HCT116 (cell line): ENCODE measurements at regions not wholly inside any gene's neighbourhood (a gene's known extent, or its start where the extent isn't known, plus 50 kb on each side); places are given as distances from the start of the nearest gene placed in this dataset.

Experiments
- ATAC-seq: fragments of 200-7000 bp; cut with Tn5 transposase; 2 replicates; pipeline ENCODE4 v1.9.1; 2020; ENCODE audit warnings: mild to moderate bottlenecking, moderate library complexity
- BruUV-seq: library from RNA; stranded (reverse); fragments of 400-500 nt; replicated peaks from 2 replicates; lab custom pipeline; 2021; lab: Mats Ljungman, UMichigan
- CTCF ChIA-PET: fragments of 300-600 bp; sonication (Branson Sonifier 250); formaldehyde crosslinking; loops from one replicate; lab custom pipeline; 2021; ENCODE audit warnings: antibody characterized with exemption; lab: Charles Lee
- POLR2A ChIA-PET: fragments of 300-600, 350-600 bp; sonication (Branson Sonifier 250); formaldehyde crosslinking; loops from one replicate; lab custom pipeline; 2021; ENCODE audit warnings: antibody characterized with exemption; lab: Charles Lee
- RAD21 ChIA-PET, 2 experiments: fragments of 300-600 bp; sonication (Branson Sonifier 250); formaldehyde crosslinking; loops; one replicate each; lab custom pipeline; 2023; ENCODE audit warnings: low total read pairs in 2 of 2; ENCODE audit not compliant: uncharacterized antibody in 2 of 2, unreplicated experiment in 2 of 2, low non-redundant PET in 1 of 2; lab: Charles Lee
- DNase-seq: peaks from one replicate; pipeline ENCODE4 v3.0.0-alpha.2; 2010; ENCODE audit warnings: low read depth, low spot score
- H2AFZ ChIP-seq: fragments of 200-600 bp; shearing (Covaris generic), sonication (generic); 2 replicates; pipeline ENCODE4 v1.6.1; 2017; ENCODE audit warnings: low read depth, mixed run types, mixed read lengths, antibody characterized with exemption, low read length; ENCODE audit not compliant: poor library complexity, severe bottlenecking
- H3K27ac ChIP-seq: 2 replicates; pipeline ENCODE4 v1.5.1; 2012; ENCODE audit warnings: low read depth, low read length
- H3K27me3 ChIP-seq: fragments of 200-600 bp; sonication (generic); 2 replicates; pipeline ENCODE4 v1.6.1; 2016; ENCODE audit warnings: mixed run types, low read length, mixed read lengths; ENCODE audit not compliant: insufficient read depth
- H3K36me3 ChIP-seq, 2 experiments: fragments of 200-500 bp in 1 of 2; fragments of 200-600 bp in 1 of 2; sonication (Bioruptor generic) in 1 of 2; sonication (generic) in 1 of 2; 2 replicates each; pipeline versions ENCODE4 v1.5.1 to v1.6.1; 2014 to 2016; ENCODE audit warnings: low read length in 2 of 2, inconsistent platforms in 1 of 2, mixed read lengths in 1 of 2, mixed run types in 1 of 2; ENCODE audit not compliant: insufficient read depth in 2 of 2, control insufficient read depth in 1 of 2
- H3K4me1 ChIP-seq, 2 experiments: fragments of 200-600 bp in 1 of 2; sonication (generic) in 1 of 2; 2 replicates each; pipeline versions ENCODE4 v1.5.1 to v1.6.1; 2012 to 2017; ENCODE audit warnings: low read length in 2 of 2, inconsistent platforms in 1 of 2, mild to moderate bottlenecking in 1 of 2, mixed read lengths in 1 of 2, mixed run types in 1 of 2, moderate library complexity in 1 of 2; ENCODE audit not compliant: insufficient read depth in 2 of 2, control insufficient read depth in 1 of 2
- H3K4me2 ChIP-seq: fragments of 200-600 bp; sonication (generic); 2 replicates; pipeline ENCODE4 v1.6.1; 2017; ENCODE audit warnings: mixed run types, low read length, mixed read lengths
- H3K4me3 ChIP-seq, 2 experiments: fragments of 200-600 bp in 1 of 2; sonication (generic) in 1 of 2; replicated peaks in 1 of 2; 2 replicates each; pipeline ENCODE4 v1.5.1; 2011 to 2016; ENCODE audit warnings: low read length in 2 of 2, control low read depth in 1 of 2, low read depth in 1 of 2, mild to moderate bottlenecking in 1 of 2, mixed read lengths in 1 of 2, mixed run types in 1 of 2
- H3K79me2 ChIP-seq: fragments of 200-600 bp; sonication (generic); 2 replicates; pipeline ENCODE4 v1.6.1; 2017; ENCODE audit warnings: mild to moderate bottlenecking, mixed run types, low read length, moderate library complexity, mixed read lengths; ENCODE audit not compliant: insufficient read depth
- H3K9ac ChIP-seq: fragments of 200-600 bp; sonication (generic); 2 replicates; pipeline ENCODE4 v1.6.1; 2016; ENCODE audit warnings: low read length, mixed read lengths
- H3K9me2 ChIP-seq: fragments of 200-600 bp; sonication (generic), shearing (Covaris generic); 2 replicates; pipeline ENCODE4 v1.6.1; 2017; ENCODE audit warnings: mixed run types, mild to moderate bottlenecking, moderate library complexity; ENCODE audit not compliant: insufficient read depth
- H3K9me3 ChIP-seq, 2 experiments: fragments of 200-500 bp in 1 of 2; fragments of 200-600 bp in 1 of 2; sonication (Bioruptor generic) in 1 of 2; sonication (generic) in 1 of 2; 2 replicates each; pipeline ENCODE4 v1.6.1; 2014 to 2017; ENCODE audit warnings: low read length in 2 of 2, mixed read lengths in 2 of 2, inconsistent platforms in 1 of 2, low read depth in 1 of 2, mild to moderate bottlenecking in 1 of 2, mixed run types in 1 of 2, moderate library complexity in 1 of 2; ENCODE audit not compliant: control insufficient read depth in 1 of 2, insufficient read depth in 1 of 2
- H4K20me1 ChIP-seq: fragments of 200-600 bp; sonication (generic), shearing (Covaris generic); 2 replicates; pipeline ENCODE4 v1.6.1; 2017; ENCODE audit warnings: mixed run types, mild to moderate bottlenecking, moderate library complexity; ENCODE audit not compliant: insufficient read depth
- CBX3 ChIP-seq: IDR thresholded peaks from 2 replicates; pipeline ENCODE4 v1.6.1; 2012; ENCODE audit warnings: low read depth
- CEBPB ChIP-seq: IDR thresholded peaks from 2 replicates; pipeline ENCODE4 v1.6.1; 2012; ENCODE audit warnings: low read depth
- EGR1 ChIP-seq: IDR thresholded peaks from 2 replicates; pipeline ENCODE4 v1.6.1; 2012; ENCODE audit warnings: low read depth
- ELF1 ChIP-seq: IDR thresholded peaks from 2 replicates; pipeline ENCODE4 v1.6.1; 2012; ENCODE audit warnings: low read depth, borderline replicate concordance
- EZH2 ChIP-seq: fragments of 200-600 bp; sonication (generic); IDR thresholded peaks from 2 replicates; pipeline ENCODE4 v1.6.1; 2017; ENCODE audit warnings: antibody characterized with exemption, mixed run types
- EZH2phosphoT487 ChIP-seq: fragments of 200-600 bp; IDR thresholded peaks from 2 replicates; pipeline ENCODE4 v1.6.1; 2018; ENCODE audit warnings: antibody characterized with exemption, borderline replicate concordance
- JUND ChIP-seq: IDR thresholded peaks from 2 replicates; pipeline ENCODE4 v1.6.1; 2012
- POLR2A ChIP-seq: IDR thresholded peaks from 2 replicates; pipeline ENCODE4 v1.7.0; 2011; ENCODE audit warnings: borderline replicate concordance; ENCODE audit not compliant: insufficient read depth, insufficient read length; ENCODE audit errors: extremely low read depth
- POLR2AphosphoS5 ChIP-seq: IDR thresholded peaks from 2 replicates; pipeline ENCODE4 v1.6.1; 2011; ENCODE audit warnings: mild to moderate bottlenecking, low read depth, low read length, moderate library complexity
- RAD21 ChIP-seq: IDR thresholded peaks from 2 replicates; pipeline ENCODE4 v1.6.1; 2012; ENCODE audit warnings: low read depth, mild to moderate bottlenecking
- SIN3A ChIP-seq: IDR thresholded peaks from 2 replicates; pipeline ENCODE4 v1.6.1; 2012; ENCODE audit warnings: low read depth
- SP1 ChIP-seq: IDR thresholded peaks from 2 replicates; pipeline ENCODE4 v1.6.1; 2012; ENCODE audit warnings: low read depth
- SRF ChIP-seq: IDR thresholded peaks from 2 replicates; pipeline ENCODE4 v1.6.1; 2012; ENCODE audit warnings: low read depth
- YY1 ChIP-seq: IDR thresholded peaks from 2 replicates; pipeline ENCODE4 v1.6.1; 2011; ENCODE audit warnings: low read length, low read depth, moderate library complexity, mild to moderate bottlenecking; ENCODE audit not compliant: insufficient replicate concordance; ENCODE audit errors: extremely low read depth
- ZNF274 ChIP-seq: fragments of 200-500 bp; sonication (Bioruptor generic); IDR thresholded peaks from 2 replicates; pipeline ENCODE4 v1.6.1; 2014; ENCODE audit warnings: mild to moderate bottlenecking, low read depth, low read length, inconsistent platforms
- intact Hi-C: fragments of 100-400 bp; cut with micrococcal nuclease; formaldehyde crosslinking; loops from 2 replicates; pipeline ENCODE4 v1.10.0; 2022
- TF ChIP-seq, protein P1 (sequence below), 3 experiments: fragments of 200-600 bp in 1 of 3; sonication (generic) in 1 of 3; IDR thresholded peaks in 2 of 3; conservative IDR thresholded peaks in 1 of 3; 2 replicates each; pipeline ENCODE4 v1.5.1; 2012 to 2017; ENCODE audit warnings: low read depth in 2 of 3, low read length in 2 of 3, antibody characterized with exemption in 1 of 3, borderline replicate concordance in 1 of 3, control low read depth in 1 of 3, mild to moderate bottlenecking in 1 of 3, mixed read lengths in 1 of 3, mixed run types in 1 of 3, moderate library complexity in 1 of 3; ENCODE audit not compliant: insufficient read depth in 1 of 3
- TF ChIP-seq, protein P2 (sequence below): IDR thresholded peaks from 2 replicates; pipeline ENCODE4 v1.6.1; 2012
- TF ChIP-seq, protein P3 (sequence below): IDR thresholded peaks from 2 replicates; pipeline ENCODE4 v1.6.1; 2012; ENCODE audit warnings: low read depth
- TF ChIP-seq, protein P4 (sequence below): IDR thresholded peaks from 2 replicates; pipeline ENCODE4 v1.6.1; 2011; ENCODE audit warnings: mild to moderate bottlenecking, low read length, moderate library complexity; ENCODE audit not compliant: insufficient replicate concordance; ENCODE audit errors: extremely low read depth
- TF ChIP-seq, protein P5 (sequence below): IDR thresholded peaks from 2 replicates; pipeline ENCODE4 v1.6.1; 2012

DNA sequence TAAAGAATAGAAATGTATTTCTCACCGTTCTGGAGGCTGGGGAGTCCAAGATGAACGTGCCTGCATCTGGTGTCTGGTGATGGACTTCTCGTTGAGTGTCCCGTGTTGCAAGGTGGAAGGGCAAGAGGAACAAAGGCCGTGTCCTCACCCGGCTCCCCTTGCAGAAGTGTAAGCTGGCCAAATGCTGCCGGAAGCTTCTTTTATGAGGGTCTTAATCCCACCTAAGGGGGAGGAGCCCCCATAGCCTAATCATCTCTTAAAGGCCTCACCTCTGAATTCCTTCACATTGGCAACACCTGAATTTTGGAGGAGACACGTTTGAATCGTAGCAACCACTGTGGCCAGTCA, 99.1 kb upstream of the DAP start:
- no peaks in the 10 kb centered on the region for H3K79me2 ChIP-seq
- no peak overlapping the region for H3K4me3 ChIP-seq
- H2AFZ ChIP-seq = no peak overlapping the region
- H3K9me3 ChIP-seq = no peaks in the 10 kb centered on the region
- H3K27ac ChIP-seq = no peak overlapping the region
- no peak overlapping the region for H3K4me2 ChIP-seq
- DNase-seq (no peak), ATAC-seq (no peak)
- peaks cover 20% of the 10 kb centered on the region for H3K27me3 ChIP-seq
- RAD21 ChIA-PET = interaction anchor here in 1 of 2 experiments (0.6 kb wide), 1 partner anchor 331 kb away, joined by 3 read pairs; no protein-coding TSS in a partner anchor
- H3K4me1 ChIP-seq = no peaks in the 10 kb centered on the region
- intact Hi-C loops = loop anchor here (5.0 to 10.0 kb wide), 3 partner anchors 163 to 1162 kb away; no protein-coding TSS in a partner anchor
- TF ChIP-seq ELF1 (no peak), SRF (no peak), YY1 (no peak), CEBPB (no peak), EGR1 (no peak), EZH2phosphoT487 (no peak), ZNF274 (no peak), POLR2AphosphoS5 (no peak), EZH2 (no peak), SP1 (no peak), CBX3 (no peak), SIN3A (no peak), JUND (no peak), RAD21 (no peak), POLR2A (no peak)
- TF ChIP-seq, protein P1, sequence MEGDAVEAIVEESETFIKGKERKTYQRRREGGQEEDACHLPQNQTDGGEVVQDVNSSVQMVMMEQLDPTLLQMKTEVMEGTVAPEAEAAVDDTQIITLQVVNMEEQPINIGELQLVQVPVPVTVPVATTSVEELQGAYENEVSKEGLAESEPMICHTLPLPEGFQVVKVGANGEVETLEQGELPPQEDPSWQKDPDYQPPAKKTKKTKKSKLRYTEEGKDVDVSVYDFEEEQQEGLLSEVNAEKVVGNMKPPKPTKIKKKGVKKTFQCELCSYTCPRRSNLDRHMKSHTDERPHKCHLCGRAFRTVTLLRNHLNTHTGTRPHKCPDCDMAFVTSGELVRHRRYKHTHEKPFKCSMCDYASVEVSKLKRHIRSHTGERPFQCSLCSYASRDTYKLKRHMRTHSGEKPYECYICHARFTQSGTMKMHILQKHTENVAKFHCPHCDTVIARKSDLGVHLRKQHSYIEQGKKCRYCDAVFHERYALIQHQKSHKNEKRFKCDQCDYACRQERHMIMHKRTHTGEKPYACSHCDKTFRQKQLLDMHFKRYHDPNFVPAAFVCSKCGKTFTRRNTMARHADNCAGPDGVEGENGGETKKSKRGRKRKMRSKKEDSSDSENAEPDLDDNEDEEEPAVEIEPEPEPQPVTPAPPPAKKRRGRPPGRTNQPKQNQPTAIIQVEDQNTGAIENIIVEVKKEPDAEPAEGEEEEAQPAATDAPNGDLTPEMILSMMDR (IDR thresholded peaks at IDR 0.05 in 2 of 3, conservative IDR thresholded peaks at IDR 0.05 in 1 of 3; ENCODE audit: borderline replicate concordance in 1 of 3, insufficient read depth in 1 of 3, low read depth in 2 of 3, low read length in 2 of 3) = no peak
- TF ChIP-seq, protein P2, sequence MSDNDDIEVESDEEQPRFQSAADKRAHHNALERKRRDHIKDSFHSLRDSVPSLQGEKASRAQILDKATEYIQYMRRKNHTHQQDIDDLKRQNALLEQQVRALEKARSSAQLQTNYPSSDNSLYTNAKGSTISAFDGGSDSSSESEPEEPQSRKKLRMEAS = no peak
- TF ChIP-seq, protein P3, sequence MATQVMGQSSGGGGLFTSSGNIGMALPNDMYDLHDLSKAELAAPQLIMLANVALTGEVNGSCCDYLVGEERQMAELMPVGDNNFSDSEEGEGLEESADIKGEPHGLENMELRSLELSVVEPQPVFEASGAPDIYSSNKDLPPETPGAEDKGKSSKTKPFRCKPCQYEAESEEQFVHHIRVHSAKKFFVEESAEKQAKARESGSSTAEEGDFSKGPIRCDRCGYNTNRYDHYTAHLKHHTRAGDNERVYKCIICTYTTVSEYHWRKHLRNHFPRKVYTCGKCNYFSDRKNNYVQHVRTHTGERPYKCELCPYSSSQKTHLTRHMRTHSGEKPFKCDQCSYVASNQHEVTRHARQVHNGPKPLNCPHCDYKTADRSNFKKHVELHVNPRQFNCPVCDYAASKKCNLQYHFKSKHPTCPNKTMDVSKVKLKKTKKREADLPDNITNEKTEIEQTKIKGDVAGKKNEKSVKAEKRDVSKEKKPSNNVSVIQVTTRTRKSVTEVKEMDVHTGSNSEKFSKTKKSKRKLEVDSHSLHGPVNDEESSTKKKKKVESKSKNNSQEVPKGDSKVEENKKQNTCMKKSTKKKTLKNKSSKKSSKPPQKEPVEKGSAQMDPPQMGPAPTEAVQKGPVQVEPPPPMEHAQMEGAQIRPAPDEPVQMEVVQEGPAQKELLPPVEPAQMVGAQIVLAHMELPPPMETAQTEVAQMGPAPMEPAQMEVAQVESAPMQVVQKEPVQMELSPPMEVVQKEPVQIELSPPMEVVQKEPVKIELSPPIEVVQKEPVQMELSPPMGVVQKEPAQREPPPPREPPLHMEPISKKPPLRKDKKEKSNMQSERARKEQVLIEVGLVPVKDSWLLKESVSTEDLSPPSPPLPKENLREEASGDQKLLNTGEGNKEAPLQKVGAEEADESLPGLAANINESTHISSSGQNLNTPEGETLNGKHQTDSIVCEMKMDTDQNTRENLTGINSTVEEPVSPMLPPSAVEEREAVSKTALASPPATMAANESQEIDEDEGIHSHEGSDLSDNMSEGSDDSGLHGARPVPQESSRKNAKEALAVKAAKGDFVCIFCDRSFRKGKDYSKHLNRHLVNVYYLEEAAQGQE = no peak
- TF ChIP-seq, protein P4, sequence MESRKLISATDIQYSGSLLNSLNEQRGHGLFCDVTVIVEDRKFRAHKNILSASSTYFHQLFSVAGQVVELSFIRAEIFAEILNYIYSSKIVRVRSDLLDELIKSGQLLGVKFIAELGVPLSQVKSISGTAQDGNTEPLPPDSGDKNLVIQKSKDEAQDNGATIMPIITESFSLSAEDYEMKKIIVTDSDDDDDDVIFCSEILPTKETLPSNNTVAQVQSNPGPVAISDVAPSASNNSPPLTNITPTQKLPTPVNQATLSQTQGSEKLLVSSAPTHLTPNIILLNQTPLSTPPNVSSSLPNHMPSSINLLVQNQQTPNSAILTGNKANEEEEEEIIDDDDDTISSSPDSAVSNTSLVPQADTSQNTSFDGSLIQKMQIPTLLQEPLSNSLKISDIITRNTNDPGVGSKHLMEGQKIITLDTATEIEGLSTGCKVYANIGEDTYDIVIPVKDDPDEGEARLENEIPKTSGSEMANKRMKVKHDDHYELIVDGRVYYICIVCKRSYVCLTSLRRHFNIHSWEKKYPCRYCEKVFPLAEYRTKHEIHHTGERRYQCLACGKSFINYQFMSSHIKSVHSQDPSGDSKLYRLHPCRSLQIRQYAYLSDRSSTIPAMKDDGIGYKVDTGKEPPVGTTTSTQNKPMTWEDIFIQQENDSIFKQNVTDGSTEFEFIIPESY = no peak
- TF ChIP-seq, protein P5, sequence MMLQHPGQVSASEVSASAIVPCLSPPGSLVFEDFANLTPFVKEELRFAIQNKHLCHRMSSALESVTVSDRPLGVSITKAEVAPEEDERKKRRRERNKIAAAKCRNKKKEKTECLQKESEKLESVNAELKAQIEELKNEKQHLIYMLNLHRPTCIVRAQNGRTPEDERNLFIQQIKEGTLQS = no peak
- no peaks in the 10 kb centered on the region for H4K20me1 ChIP-seq
- no TSS peak for BruUV-seq
- H3K9ac ChIP-seq = no peak overlapping the region
- POLR2A ChIA-PET = no interaction called here
- H3K36me3 ChIP-seq = no peaks in the 10 kb centered on the region
- CTCF ChIA-PET = no interaction called here
- no peaks in the 10 kb centered on the region for H3K9me2 ChIP-seq
